ENCODE measurements at regions not wholly inside any gene's neighbourhood (a gene's known extent, or its start where the extent isn't known, plus 50 kb on each side); places are given as distances from the start of the nearest gene placed in this dataset.

GRCh38 chr1:61612602-61613001, 112.3 kb downstream of the TM2D1 start:
- no peak for TF ChIP-seq CTCF (IDR thresholded peaks at IDR 0.05; ENCODE audit: insufficient read depth, low read depth, low read length, missing control alignments)
- DNase-seq (ENCODE audit: low read depth): no peak
- H3K4me3 ChIP-seq (ENCODE audit: low read depth, low read length): no peak overlapping the region

GRCh38 chr1:61609040-61609439, 115.9 kb downstream of the TM2D1 start:
- no peak overlapping the region for H3K4me3 ChIP-seq (ENCODE audit: low read depth, low read length)
- no peak for TF ChIP-seq CTCF (IDR thresholded peaks at IDR 0.05; ENCODE audit: insufficient read depth, low read depth, low read length, missing control alignments)
- no peak for DNase-seq (ENCODE audit: low read depth)

- TF ChIP-seq CTCF (IDR thresholded peaks at IDR 0.05; ENCODE audit: insufficient read depth, low read depth, low read length, missing control alignments): no peak
- no peak for DNase-seq (ENCODE audit: low read depth)
- H3K4me3 ChIP-seq (ENCODE audit: low read depth, low read length): no peak overlapping the region
These were observed 117.5 kb downstream of the TM2D1 start for GRCh38 chr1:61607448-61607847.

- no peak for DNase-seq (ENCODE audit: low read depth)
- no peak for TF ChIP-seq CTCF (IDR thresholded peaks at IDR 0.05; ENCODE audit: insufficient read depth, low read depth, low read length, missing control alignments)
- H3K4me3 ChIP-seq (ENCODE audit: low read depth, low read length): no peak overlapping the region
These were observed 118.3 kb downstream of the TM2D1 start for GRCh38 chr1:61606448-61607312.

GRCh38 chr1:61605607-61606321, 119.2 kb downstream of the TM2D1 start:
- H3K4me3 ChIP-seq (ENCODE audit: low read depth, low read length): no peak overlapping the region
- DNase-seq (ENCODE audit: low read depth): no peak

GRCh38 chr1:61604684-61605083, 120.3 kb downstream of the TM2D1 start:
- DNase-seq (ENCODE audit: low read depth): no peak
- no peak overlapping the region for H3K4me3 ChIP-seq (ENCODE audit: low read depth, low read length)
- TF ChIP-seq CTCF (IDR thresholded peaks at IDR 0.05; ENCODE audit: insufficient read depth, low read depth, low read length, missing control alignments): no peak

More at GRCh38 chr1:61605607-61606321, 119.2 kb downstream of the TM2D1 start:
- no peak for TF ChIP-seq CTCF (IDR thresholded peaks at IDR 0.05; ENCODE audit: insufficient read depth, low read depth, low read length, missing control alignments)
